AG09309 (cell line): ENCODE measurements at regions not wholly inside any gene's neighbourhood (a gene's known extent, or its start where the extent isn't known, plus 50 kb on each side); places are given as distances from the start of the nearest gene placed in this dataset.

Experiments
- DNase-seq: peaks from one replicate; pipeline ENCODE4 v3.0.0-alpha.2; 2010; ENCODE audit warnings: low read depth
- H3K4me3 ChIP-seq: 2 replicates; pipeline ENCODE4 v1.5.1; 2011; ENCODE audit warnings: mild to moderate bottlenecking, low read depth, low read length, moderate library complexity; ENCODE audit not compliant: control insufficient read depth
- TF ChIP-seq, protein P1 (sequence below): IDR thresholded peaks from 2 replicates; pipeline ENCODE4 v1.5.1; 2011; ENCODE audit warnings: mild to moderate bottlenecking, low read depth, low read length, inconsistent platforms; ENCODE audit not compliant: insufficient read depth, control insufficient read depth; ENCODE audit errors: missing control alignments

DNA sequence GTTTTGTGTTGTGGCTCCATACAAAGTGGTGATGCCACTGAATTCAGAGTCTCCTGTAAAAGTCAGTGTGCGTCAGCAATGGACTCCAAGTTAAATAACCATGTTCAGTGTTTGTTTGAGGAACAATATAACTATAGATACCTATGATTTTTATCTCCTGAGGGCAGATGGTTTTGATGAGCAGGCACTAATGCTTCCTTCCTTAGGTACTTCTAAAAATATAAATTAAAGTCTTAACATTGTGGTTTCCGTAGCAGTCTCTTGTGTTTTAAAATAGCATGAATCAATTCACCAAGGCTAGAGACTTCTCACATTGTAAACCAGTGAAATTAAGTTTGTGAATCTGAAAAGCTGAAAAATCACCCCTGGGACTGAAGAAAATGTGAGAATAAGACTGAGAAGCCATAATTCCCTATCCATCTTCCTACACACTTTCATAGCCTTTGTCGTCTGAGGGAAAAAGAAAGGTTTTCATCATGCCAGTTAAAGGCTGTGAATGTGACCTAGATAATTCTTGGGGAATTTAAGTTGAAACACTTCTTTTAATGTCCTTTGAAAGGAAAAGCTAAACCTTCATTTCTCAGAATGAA is 1502.9 kb downstream of the CDH11 start:
- H3K4me3 ChIP-seq: no peak overlapping the region
- DNase-seq: no peak
- TF ChIP-seq, protein P1, sequence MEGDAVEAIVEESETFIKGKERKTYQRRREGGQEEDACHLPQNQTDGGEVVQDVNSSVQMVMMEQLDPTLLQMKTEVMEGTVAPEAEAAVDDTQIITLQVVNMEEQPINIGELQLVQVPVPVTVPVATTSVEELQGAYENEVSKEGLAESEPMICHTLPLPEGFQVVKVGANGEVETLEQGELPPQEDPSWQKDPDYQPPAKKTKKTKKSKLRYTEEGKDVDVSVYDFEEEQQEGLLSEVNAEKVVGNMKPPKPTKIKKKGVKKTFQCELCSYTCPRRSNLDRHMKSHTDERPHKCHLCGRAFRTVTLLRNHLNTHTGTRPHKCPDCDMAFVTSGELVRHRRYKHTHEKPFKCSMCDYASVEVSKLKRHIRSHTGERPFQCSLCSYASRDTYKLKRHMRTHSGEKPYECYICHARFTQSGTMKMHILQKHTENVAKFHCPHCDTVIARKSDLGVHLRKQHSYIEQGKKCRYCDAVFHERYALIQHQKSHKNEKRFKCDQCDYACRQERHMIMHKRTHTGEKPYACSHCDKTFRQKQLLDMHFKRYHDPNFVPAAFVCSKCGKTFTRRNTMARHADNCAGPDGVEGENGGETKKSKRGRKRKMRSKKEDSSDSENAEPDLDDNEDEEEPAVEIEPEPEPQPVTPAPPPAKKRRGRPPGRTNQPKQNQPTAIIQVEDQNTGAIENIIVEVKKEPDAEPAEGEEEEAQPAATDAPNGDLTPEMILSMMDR: no peak

DNA sequence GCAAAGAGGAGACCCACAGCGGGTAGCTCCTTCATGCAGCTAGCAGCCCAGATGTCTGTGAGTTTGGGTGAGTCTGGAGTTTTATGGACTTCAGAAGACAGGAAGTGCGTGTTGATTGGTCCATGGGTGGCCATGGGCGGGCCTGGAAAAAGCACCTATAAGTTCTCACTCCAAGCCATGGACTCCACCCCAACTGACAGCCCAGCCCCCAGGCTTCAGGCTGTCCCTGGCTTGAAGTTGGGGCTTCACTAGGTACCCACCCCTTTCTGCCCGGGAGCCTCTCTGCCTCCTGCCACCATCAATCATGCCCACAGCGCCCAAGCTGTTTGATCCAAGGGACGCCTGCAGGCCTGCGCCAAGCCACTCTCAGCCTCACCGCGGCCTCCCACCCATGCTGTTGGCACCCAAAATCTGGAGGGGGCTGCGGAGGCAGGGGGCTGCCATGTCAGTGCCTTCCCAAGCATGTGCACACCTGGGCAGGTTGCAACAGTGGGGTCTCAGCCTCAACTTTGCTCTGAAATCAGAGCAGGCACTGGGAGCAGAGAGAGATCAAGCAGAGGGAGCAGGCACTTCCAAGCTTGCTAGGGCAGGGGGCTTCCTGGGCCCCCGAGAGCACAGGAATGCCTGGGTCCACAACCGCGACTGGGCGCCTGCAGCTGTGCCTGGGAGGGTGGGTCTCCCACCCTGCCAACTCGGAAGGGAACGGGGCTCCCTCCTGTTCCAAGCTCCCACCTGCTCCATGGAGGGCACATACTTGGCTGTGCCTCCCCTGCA is 1503.7 kb downstream of the CDH11 start:
- no peak overlapping the region for H3K4me3 ChIP-seq
- TF ChIP-seq, protein P1: no peak
- no peak for DNase-seq

DNA sequence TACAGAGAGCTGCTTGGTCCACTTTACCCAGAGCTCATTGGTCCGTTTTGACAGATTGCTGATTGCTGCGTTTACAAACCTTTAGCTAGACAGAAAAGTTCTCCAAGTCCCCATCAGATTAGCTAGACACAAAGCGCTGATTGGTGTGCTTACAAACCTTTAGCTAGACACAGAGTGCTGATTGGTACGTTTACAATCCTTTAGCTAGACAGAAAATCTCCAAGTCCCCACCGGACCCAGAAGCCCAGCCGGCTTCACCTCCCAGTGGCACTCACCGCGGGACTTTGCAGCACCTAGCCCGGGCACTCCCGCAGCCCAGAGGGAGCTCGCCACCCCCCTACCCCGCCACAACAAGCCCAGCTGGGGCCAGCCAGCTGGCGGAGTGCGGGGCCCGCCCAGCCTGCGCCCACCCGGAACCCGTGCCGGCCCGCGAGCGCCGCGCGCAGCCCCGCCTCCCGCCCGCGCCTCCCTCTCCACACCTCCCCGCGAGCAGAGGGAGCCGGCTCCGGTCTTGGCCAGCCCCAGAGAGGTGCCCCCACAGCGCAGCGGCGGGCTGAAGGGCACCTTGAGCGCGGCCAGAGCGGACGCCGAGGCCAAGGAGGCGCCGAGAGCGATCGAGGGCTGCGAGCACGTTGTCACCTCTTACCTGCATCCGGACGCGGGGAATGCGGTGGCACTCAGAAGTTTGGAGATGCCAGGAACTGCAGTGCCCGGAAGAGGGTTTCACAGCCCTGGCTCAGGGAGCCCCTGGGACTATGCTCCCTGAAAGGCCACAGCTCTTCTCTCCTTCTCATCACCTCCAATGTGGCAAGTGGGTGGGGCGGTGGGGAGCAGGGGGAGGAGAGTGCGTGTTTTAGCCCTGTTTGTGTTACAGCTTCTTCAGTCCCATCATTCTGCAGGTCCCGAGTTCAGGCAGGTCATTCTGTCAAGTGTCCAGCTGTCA is 1504.5 kb downstream of the CDH11 start:
- TF ChIP-seq, protein P1: no peak
- peak overlapping the region; percentile 20 for H3K4me3 ChIP-seq

DNA sequence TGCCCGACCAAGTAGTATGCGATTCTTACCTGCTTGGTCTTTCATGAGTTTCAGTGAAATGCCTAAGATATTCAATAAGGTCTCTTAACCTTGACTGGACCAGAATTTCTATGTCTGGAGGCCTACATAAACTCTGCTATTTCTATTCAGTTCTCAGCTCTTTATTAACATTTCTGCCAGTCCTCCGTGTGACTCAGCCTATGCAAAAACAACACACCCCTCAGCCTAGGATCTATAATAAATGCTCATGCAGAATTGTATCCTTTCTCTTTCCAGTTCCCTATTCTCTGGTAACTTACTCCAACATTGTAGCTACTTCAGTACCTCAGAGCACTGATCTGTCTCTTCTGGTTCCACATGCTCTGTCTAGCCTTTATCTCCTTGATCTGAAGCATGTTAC is 1507.4 kb downstream of the CDH11 start:
- TF ChIP-seq, protein P1: no peak
- DNase-seq: no peak
- H3K4me3 ChIP-seq: no peak overlapping the region

More for the DNA sequence above, 1504.5 kb downstream of the CDH11 start:
- no peak for DNase-seq

DNA sequence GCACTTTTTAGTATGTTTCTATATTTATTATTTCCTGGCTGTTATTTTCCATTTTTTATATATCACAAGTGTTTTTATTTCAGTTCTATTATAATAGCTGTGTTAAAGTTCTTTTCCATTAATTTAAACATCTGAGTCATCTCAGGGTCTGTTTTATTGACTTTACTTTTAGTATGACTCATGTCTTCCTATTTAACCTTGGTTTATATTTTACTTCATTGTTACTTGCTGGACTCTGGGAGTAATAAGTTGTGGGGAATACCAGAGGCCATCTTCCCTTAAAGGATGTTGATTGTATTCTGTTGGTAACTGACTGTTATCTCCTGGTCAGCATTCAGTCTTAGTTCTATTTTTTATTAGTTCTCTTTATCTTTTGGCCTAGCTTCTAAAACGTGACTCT is 1508.2 kb downstream of the CDH11 start:
- H3K4me3 ChIP-seq: no peak overlapping the region
- no peak for DNase-seq
- TF ChIP-seq, protein P1: no peak

DNA sequence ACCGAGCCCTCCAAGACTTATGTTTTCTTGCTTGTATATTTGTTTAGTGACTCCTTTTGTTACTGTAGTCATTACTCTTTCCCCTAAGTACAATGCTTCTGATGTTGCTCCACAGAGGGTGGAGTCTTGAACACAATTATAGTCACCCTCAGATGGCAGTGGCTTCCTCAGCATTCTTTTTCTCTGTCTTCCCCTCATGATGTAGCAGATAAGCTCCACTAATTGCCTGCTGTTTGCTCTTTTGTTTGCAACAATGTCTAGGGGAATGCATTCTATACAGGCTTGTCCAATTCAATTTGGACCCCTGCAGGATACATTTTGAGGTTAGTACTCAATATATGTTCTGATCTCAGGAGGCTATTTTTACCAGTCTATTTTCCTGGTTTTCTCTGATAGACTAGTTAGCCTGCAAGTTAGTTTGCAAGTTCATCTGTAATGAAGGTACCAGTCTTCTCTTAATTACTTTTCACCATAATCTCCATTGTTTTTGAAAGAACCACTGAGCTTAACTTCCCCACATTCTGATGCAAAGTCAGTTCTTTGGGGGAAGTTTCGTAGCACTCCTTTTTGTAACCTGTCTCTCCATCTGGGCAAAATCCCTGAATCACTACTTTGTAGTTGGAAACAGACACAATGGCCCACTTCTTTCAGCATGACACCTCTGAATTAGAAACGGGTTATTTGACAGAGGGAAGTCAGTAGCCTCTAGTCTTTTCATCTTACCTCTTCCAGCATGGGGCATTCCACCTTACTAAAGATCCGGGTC is 1509.2 kb downstream of the CDH11 start:
- TF ChIP-seq, protein P1: no peak
- H3K4me3 ChIP-seq: no peak overlapping the region
- DNase-seq: no peak
